Psoas muscle (tissue), 7 donors: ENCODE measurements at regions not wholly inside any gene's neighbourhood (a gene's known extent, or its start where the extent isn't known, plus 50 kb on each side); places are given as distances from the start of the nearest gene placed in this dataset.
A peak's percentile ranks its signal among the peaks of the same experiment; 100 is the strongest.

ENCODE experiments used
- ATAC-seq, 4 donors: fragments of 200-7000 bp; cut with Tn5 transposase; one replicate each; pipeline ENCODE4 v1.9.1; 2020; ENCODE audit warnings: moderate library complexity in 3 of 4, mild to moderate bottlenecking in 2 of 4
- DNase-seq, 2 donors: peaks; one replicate each; pipeline ENCODE4 v3.0.0-alpha.2; 2020
- H3K27ac ChIP-seq: fragments of 200-600 bp; one replicate; pipeline ENCODE4 v1.8.0; 2022
- H3K27me3 ChIP-seq, 3 donors: fragments of 200-600 bp in 1 of 3; one replicate each; pipeline versions ENCODE4 v1.6.1 to v1.8.0; 2013 to 2022; ENCODE audit warnings: low read length in 2 of 3, mild to moderate bottlenecking in 2 of 3, moderate library complexity in 1 of 3; ENCODE audit not compliant: insufficient read depth in 3 of 3
- H3K36me3 ChIP-seq, 2 donors: fragments of 200-600 bp in 1 of 2; one replicate each; pipeline versions ENCODE4 v1.6.1 to v1.8.0; 2013 to 2022; ENCODE audit warnings: low read depth in 1 of 2, mild to moderate bottlenecking in 1 of 2, moderate library complexity in 1 of 2; ENCODE audit not compliant: insufficient read depth in 1 of 2
- H3K4me1 ChIP-seq: fragments of 200-600 bp; one replicate; pipeline ENCODE4 v1.8.0; 2022
- H3K4me3 ChIP-seq: fragments of 200-600 bp; one replicate; pipeline ENCODE4 v1.8.0; 2022; ENCODE audit warnings: mild to moderate bottlenecking
- H3K9me3 ChIP-seq: fragments of 200-600 bp; one replicate; pipeline ENCODE4 v1.8.0; 2022
- CTCF ChIP-seq: fragments of 200-600 bp; IDR thresholded peaks from one replicate; pipeline ENCODE4 v1.8.0; 2022; ENCODE audit warnings: antibody characterized with exemption
- WGBS, 3 donors: extraction: QIAGEN DNeasy Blood & Tissue Kit; methylation state at CpG; one replicate each; pipeline versions ENCODE4 v1.1.6 to v1.1.7; 2013; 5-methylcytosine and 5-hydroxymethylcytosine counted together
- intact Hi-C, 2 donors: fragments of 100-400 bp; cut with DNase I; formaldehyde crosslinking; loops; one replicate each; pipeline versions ENCODE4 v1.11.0 to v1.14.2; 2022
- donor health status: healthy with polysubstance abuse.
- donor health status: DM: no; HTN: no; CAD: no; lungs with moderate emphysema.
- donor health status: Bipolar disorder and iron deficiency.
- donor health status: healthy.
- donor health status: DM: yes; HTN: yes; CAD: no.
- donor health status: DM: no; HTN: no; CAD: no.
- donor health status: DM: yes; HTN: yes; CAD: no.

- no peak for ATAC-seq
- TF ChIP-seq CTCF: peak; percentile 35
- Histone ChIP-seq H3K27me3 (no peaks in the 10 kb centered on the region), H3K9me3 (no peaks in the 10 kb centered on the region), H3K4me3 (no peak overlapping the region), H3K4me1 (no peaks in the 10 kb centered on the region), H3K36me3 (no peaks in the 10 kb centered on the region), H3K27ac (no peak overlapping the region)
- no peak for DNase-seq
- intact Hi-C loops: no loop called here
- WGBS, 3 donors: 54 to 58% (median 56%) methylated on average over 6 of the region's 6 CpGs
Observed at GRCh38 chr1:217333939-217334338, 297.0 kb downstream of the GPATCH2 start.

- TF ChIP-seq CTCF: no peak
- intact Hi-C loops: no loop called here
- no peak overlapping the region for H3K27ac ChIP-seq
Observed at GRCh38 chr1:217332431-217333065, 298.3 kb downstream of the GPATCH2 start.

GRCh38 chr1:217331698-217332097, 299.2 kb downstream of the GPATCH2 start:
- no peaks in the 10 kb centered on the region for H3K36me3 ChIP-seq
- intact Hi-C loops: no loop called here
- no peak overlapping the region for H3K4me3 ChIP-seq
- no peaks in the 10 kb centered on the region for H3K27me3 ChIP-seq
- DNase-seq (no peak), ATAC-seq (no peak)
- 21 to 29% (median 29%) methylated on average over 4 of the region's 4 CpGs for WGBS, 3 donors
- H3K9me3 ChIP-seq: no peaks in the 10 kb centered on the region
- no peak for TF ChIP-seq CTCF
- no peak overlapping the region for H3K27ac ChIP-seq
- H3K4me1 ChIP-seq: no peaks in the 10 kb centered on the region

More at GRCh38 chr1:217332431-217333065, 298.3 kb downstream of the GPATCH2 start:
- 87 to 89% (median 88%) methylated on average over 4 of the region's 4 CpGs for WGBS, 3 donors
- Histone ChIP-seq H3K27me3 (no peaks in the 10 kb centered on the region), H3K4me3 (no peak overlapping the region), H3K9me3 (no peaks in the 10 kb centered on the region), H3K36me3 (no peaks in the 10 kb centered on the region), H3K4me1 (no peaks in the 10 kb centered on the region)
- ATAC-seq (no peak), DNase-seq (no peak)

GRCh38 chr1:217327901-217328300, 303.0 kb downstream of the GPATCH2 start:
- 92 to 97% (median 93%) methylated on average over 3 of the region's 3 CpGs for WGBS, 3 donors
- H3K27me3 ChIP-seq: no peaks in the 10 kb centered on the region
- H3K9me3 ChIP-seq: no peaks in the 10 kb centered on the region
- no peaks in the 10 kb centered on the region for H3K36me3 ChIP-seq
- TF ChIP-seq CTCF: no peak
- H3K4me3 ChIP-seq: no peak overlapping the region
- H3K27ac ChIP-seq: no peak overlapping the region
- intact Hi-C loops: no loop called here
- no peaks in the 10 kb centered on the region for H3K4me1 ChIP-seq
- DNase-seq (no peak), ATAC-seq (no peak)

- Histone ChIP-seq H3K4me1 (no peaks in the 10 kb centered on the region), H3K9me3 (no peaks in the 10 kb centered on the region), H3K27me3 (no peaks in the 10 kb centered on the region), H3K4me3 (no peak overlapping the region), H3K27ac (no peak overlapping the region), H3K36me3 (no peaks in the 10 kb centered on the region)
- WGBS, 3 donors: 56 to 65% (median 63%) methylated on average over 2 of the region's 2 CpGs
- no peak for DNase-seq
- no peak for ATAC-seq
- no peak for TF ChIP-seq CTCF
- intact Hi-C loops: no loop called here
Observed at GRCh38 chr1:217322834-217323233, 308.1 kb downstream of the GPATCH2 start.
